ENCODE measurements at regions not wholly inside any gene's neighbourhood (a gene's known extent, or its start where the extent isn't known, plus 50 kb on each side); places are given as distances from the start of the nearest gene placed in this dataset.
"Not testable (repeated sequence)": the region's sequence is repeated elsewhere in the genome, so short reads cannot be mapped to it uniquely, and the experiment has no call there.

DNA sequence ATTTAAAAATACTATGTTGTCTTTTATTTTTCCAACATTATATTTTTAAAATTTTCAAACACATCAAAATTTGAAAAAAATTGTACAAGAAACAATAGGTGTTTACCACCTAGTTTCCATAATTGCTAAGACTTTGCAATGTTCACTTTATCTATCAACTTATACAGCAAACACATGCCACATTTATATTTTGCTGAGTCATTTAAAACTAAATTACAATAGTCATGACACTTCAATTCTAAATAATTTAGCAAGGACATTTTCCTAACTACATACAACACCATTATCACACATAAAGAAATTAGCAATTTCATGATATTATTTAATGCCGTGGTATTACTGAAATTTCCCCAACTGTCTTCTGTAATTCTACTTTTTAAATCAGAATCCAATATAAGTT lies 600.4 kb upstream of the CPXCR1 start:
- H3K27me3 ChIP-seq (ENCODE audit: insufficient read depth, low read depth), result no peaks in the 10 kb centered on the region
- H4K20me1 ChIP-seq (ENCODE audit: insufficient read depth), result no peaks in the 10 kb centered on the region
- no peak overlapping the region for H3K9ac ChIP-seq
- H3K4me1 ChIP-seq (ENCODE audit: low read depth, poor library complexity, severe bottlenecking), result no peaks in the 10 kb centered on the region
- no peak overlapping the region for H3K4me3 ChIP-seq (IDR thresholded peaks at IDR 0.05; ENCODE audit: insufficient read depth, low read depth, low read length)
- no peak overlapping the region for H3K4me2 ChIP-seq
- no peaks in the 10 kb centered on the region for H3K36me3 ChIP-seq (ENCODE audit: insufficient read depth)
- no peak overlapping the region for H2AFZ ChIP-seq (ENCODE audit: low read depth)
- no peaks in the 10 kb centered on the region for H3K79me2 ChIP-seq (ENCODE audit: insufficient read depth, low read depth)
- TF ChIP-seq, protein P1, sequence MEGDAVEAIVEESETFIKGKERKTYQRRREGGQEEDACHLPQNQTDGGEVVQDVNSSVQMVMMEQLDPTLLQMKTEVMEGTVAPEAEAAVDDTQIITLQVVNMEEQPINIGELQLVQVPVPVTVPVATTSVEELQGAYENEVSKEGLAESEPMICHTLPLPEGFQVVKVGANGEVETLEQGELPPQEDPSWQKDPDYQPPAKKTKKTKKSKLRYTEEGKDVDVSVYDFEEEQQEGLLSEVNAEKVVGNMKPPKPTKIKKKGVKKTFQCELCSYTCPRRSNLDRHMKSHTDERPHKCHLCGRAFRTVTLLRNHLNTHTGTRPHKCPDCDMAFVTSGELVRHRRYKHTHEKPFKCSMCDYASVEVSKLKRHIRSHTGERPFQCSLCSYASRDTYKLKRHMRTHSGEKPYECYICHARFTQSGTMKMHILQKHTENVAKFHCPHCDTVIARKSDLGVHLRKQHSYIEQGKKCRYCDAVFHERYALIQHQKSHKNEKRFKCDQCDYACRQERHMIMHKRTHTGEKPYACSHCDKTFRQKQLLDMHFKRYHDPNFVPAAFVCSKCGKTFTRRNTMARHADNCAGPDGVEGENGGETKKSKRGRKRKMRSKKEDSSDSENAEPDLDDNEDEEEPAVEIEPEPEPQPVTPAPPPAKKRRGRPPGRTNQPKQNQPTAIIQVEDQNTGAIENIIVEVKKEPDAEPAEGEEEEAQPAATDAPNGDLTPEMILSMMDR (conservative IDR thresholded peaks at IDR 0.05; ENCODE audit: low read depth, low read length), result no peak
- no peak overlapping the region for H3K27ac ChIP-seq

DNA sequence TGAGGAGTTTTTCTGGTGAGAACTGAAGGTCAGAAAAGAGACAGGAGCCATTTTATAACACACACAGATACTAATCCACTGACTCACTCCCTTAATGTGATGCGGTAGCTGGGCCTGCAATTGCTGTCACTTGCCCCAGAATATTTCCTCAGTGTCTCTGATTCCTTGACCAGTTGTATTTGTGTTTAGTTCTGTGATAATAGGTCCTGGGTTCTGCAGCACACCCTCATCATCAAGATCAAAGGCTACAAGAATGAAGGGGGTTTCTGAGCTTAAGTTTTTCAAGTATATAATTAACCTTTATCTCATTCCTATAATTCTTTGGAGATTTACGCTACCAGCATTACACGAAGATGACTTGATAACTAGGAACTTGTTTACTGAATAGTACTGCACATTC lies 576.5 kb upstream of the CPXCR1 start:
- TF ChIP-seq, protein P1 (conservative IDR thresholded peaks at IDR 0.05; ENCODE audit: low read depth, low read length), result no peak
- H3K27ac ChIP-seq, result no peak overlapping the region
- H4K20me1 ChIP-seq (ENCODE audit: insufficient read depth), result no peaks in the 10 kb centered on the region
- no peaks in the 10 kb centered on the region for H3K27me3 ChIP-seq (ENCODE audit: insufficient read depth, low read depth)
- H3K4me2 ChIP-seq, result no peak overlapping the region
- no peaks in the 10 kb centered on the region for H3K4me1 ChIP-seq (ENCODE audit: low read depth, poor library complexity, severe bottlenecking)
- no peak overlapping the region for H2AFZ ChIP-seq (ENCODE audit: low read depth)
- no peak overlapping the region for H3K9ac ChIP-seq
- no peak overlapping the region for H3K4me3 ChIP-seq (IDR thresholded peaks at IDR 0.05; ENCODE audit: insufficient read depth, low read depth, low read length)
- H3K36me3 ChIP-seq (ENCODE audit: insufficient read depth), result no peaks in the 10 kb centered on the region
- no peaks in the 10 kb centered on the region for H3K79me2 ChIP-seq (ENCODE audit: insufficient read depth, low read depth)

DNA sequence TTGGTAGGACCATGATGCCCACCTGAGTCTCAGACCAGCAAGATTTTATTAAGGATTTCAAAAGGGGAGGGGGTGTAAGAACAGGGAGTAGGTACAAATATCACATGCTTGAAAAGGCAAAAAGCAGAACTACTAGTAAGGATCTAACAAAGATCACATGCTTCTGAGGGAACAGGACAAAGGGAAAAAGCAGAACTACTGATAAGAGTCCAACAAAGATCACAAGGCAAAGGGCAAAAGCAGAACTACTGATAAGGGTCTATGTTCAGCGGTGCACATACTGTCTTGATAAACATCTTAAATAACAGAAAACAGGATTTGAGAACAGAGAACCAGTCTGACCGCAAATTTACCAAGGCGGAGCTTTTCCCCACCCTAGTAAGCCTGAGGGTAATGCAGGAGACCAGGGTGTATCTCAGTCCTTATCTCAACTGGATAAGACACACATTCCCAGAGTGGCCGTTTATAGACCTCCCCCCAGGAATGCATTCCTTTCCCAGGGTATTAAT lies 573.0 kb upstream of the CPXCR1 start:
- not testable (repeated sequence) for H3K27me3 ChIP-seq (ENCODE audit: insufficient read depth, low read depth); H3K4me3 ChIP-seq (IDR thresholded peaks at IDR 0.05; ENCODE audit: insufficient read depth, low read depth, low read length); H4K20me1 ChIP-seq (ENCODE audit: insufficient read depth); H3K79me2 ChIP-seq (ENCODE audit: insufficient read depth, low read depth); H3K27ac ChIP-seq; H3K4me1 ChIP-seq (ENCODE audit: low read depth, poor library complexity, severe bottlenecking); H3K9ac ChIP-seq; H2AFZ ChIP-seq (ENCODE audit: low read depth); H3K36me3 ChIP-seq (ENCODE audit: insufficient read depth); H3K4me2 ChIP-seq

DNA sequence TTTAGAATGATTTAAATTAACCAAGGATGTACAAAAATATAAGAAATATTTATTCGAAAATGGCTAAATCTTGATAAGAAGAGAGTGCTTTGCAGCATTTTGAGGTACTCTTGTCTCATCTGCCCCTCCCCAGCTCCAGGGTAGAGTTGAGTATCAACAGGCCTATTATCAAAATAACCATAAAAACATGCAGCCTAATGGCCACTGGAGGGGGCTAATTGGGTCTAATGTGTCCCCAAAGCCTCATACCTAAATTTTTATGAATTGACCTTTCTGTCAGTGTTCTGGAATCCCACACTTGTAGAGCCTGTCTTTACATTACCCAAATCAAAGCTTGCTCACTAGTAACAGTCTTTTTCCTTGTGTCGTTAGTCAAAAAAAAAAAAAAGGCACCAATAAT lies 544.9 kb upstream of the CPXCR1 start:
- no peaks in the 10 kb centered on the region for H3K79me2 ChIP-seq (ENCODE audit: insufficient read depth, low read depth)
- no peak overlapping the region for H3K9ac ChIP-seq
- H3K36me3 ChIP-seq (ENCODE audit: insufficient read depth), result no peaks in the 10 kb centered on the region
- no peaks in the 10 kb centered on the region for H3K4me1 ChIP-seq (ENCODE audit: low read depth, poor library complexity, severe bottlenecking)
- no peak overlapping the region for H3K4me3 ChIP-seq (IDR thresholded peaks at IDR 0.05; ENCODE audit: insufficient read depth, low read depth, low read length)
- no peak overlapping the region for H2AFZ ChIP-seq (ENCODE audit: low read depth)
- TF ChIP-seq, protein P1 (conservative IDR thresholded peaks at IDR 0.05; ENCODE audit: low read depth, low read length), result no peak
- no peak overlapping the region for H3K27ac ChIP-seq
- no peak overlapping the region for H3K4me2 ChIP-seq
- no peaks in the 10 kb centered on the region for H4K20me1 ChIP-seq (ENCODE audit: insufficient read depth)
- H3K27me3 ChIP-seq (ENCODE audit: insufficient read depth, low read depth), result no peaks in the 10 kb centered on the region

DNA sequence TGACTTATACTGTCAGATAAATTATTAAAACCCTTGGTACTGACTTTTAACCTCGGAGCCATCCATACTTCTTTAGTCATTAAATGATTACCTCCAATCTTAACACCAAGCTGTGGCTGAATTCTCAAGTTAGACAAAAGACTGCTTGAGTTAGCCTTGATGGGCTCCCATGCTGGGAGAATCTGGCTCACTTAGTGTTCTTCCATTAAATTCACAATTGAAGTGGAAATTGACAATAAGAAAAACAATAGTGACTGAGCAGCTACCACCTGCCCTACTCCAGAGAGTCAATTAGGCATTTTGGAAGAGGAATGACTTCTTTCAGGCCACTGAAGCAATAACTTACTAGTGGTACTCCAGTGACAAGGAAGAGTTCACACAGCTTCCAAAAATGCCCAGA lies 503.0 kb upstream of the CPXCR1 start:
- no peaks in the 10 kb centered on the region for H3K4me1 ChIP-seq (ENCODE audit: low read depth, poor library complexity, severe bottlenecking)
- no peaks in the 10 kb centered on the region for H3K36me3 ChIP-seq (ENCODE audit: insufficient read depth)
- H4K20me1 ChIP-seq (ENCODE audit: insufficient read depth), result no peaks in the 10 kb centered on the region
- no peak overlapping the region for H3K27ac ChIP-seq
- no peak overlapping the region for H3K4me2 ChIP-seq
- H3K9ac ChIP-seq, result no peak overlapping the region
- H2AFZ ChIP-seq (ENCODE audit: low read depth), result no peak overlapping the region
- no peak overlapping the region for H3K4me3 ChIP-seq (IDR thresholded peaks at IDR 0.05; ENCODE audit: insufficient read depth, low read depth, low read length)
- TF ChIP-seq, protein P1 (conservative IDR thresholded peaks at IDR 0.05; ENCODE audit: low read depth, low read length), result no peak
- no peaks in the 10 kb centered on the region for H3K27me3 ChIP-seq (ENCODE audit: insufficient read depth, low read depth)
- no peaks in the 10 kb centered on the region for H3K79me2 ChIP-seq (ENCODE audit: insufficient read depth, low read depth)

Data from KMS-11 (cell line).